ENCODE measurements at regions not wholly inside any gene's neighbourhood (a gene's known extent, or its start where the extent isn't known, plus 50 kb on each side); places are given as distances from the start of the nearest gene placed in this dataset.
A peak's percentile ranks its signal among the peaks of the same experiment; 100 is the strongest.

DNA sequence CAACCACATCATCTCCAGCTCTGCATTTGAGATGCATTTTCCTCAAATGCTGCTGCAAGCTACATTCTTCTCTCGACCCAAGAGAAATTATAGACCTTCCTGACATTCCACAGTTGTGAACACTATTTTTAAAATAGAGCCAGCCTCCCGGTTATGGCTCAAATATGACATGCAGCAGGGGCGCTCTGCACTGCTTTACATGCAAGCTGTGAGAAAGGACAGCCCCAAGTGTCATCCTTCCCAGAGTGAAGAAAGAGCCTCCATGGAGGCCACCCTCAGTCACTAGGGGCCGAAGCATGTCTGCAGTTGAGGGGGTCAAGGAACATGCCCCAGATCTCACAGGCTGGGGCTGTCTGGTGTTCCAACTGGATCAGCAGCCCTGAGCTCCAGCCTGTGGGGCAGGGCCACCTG, 63.9 kb upstream of the CHST15 start:
- no peak for DNase-seq (ENCODE audit: low read depth)
- H3K4me3 ChIP-seq (ENCODE audit: low read depth, low read length), result no peak overlapping the region
- TF ChIP-seq, protein P1, sequence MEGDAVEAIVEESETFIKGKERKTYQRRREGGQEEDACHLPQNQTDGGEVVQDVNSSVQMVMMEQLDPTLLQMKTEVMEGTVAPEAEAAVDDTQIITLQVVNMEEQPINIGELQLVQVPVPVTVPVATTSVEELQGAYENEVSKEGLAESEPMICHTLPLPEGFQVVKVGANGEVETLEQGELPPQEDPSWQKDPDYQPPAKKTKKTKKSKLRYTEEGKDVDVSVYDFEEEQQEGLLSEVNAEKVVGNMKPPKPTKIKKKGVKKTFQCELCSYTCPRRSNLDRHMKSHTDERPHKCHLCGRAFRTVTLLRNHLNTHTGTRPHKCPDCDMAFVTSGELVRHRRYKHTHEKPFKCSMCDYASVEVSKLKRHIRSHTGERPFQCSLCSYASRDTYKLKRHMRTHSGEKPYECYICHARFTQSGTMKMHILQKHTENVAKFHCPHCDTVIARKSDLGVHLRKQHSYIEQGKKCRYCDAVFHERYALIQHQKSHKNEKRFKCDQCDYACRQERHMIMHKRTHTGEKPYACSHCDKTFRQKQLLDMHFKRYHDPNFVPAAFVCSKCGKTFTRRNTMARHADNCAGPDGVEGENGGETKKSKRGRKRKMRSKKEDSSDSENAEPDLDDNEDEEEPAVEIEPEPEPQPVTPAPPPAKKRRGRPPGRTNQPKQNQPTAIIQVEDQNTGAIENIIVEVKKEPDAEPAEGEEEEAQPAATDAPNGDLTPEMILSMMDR (IDR thresholded peaks at IDR 0.05; ENCODE audit: insufficient read depth, low read depth, low read length, missing control alignments), result no peak

DNA sequence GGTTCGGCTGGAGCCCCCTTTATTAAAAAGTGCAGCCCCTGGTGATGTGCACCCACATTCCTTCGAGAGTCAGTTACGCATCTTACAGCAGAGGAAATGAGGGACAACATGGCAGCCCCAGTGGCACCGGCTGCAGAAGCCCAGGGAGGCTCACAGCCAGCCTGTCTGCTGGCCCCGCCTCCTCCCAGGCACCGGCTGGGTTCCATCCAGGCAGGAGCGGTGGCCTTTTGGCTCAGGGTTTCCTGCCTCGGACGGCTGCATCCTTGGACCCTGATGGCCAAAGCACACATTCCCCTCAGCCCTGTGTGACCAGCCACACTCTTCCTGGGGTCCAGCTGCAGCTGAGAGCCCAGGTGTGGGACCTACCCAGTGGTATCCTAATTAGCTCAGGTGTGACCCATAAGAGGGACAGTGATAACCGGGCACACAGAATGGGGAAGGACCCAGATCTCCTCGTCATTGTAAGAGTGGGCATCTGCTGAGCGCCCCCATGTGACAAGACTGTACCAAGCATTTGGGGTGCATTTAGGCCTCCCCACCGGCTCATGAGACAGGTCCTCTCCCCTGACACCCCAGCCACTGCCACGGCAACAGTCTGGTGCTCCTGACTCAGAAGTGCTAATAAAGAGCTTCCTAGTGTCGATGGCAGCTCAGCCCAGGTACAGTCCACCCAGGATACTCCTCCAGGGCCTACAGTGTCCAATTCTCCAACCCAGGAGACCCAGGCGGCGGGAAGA, 63.3 kb upstream of the CHST15 start:
- TF ChIP-seq, protein P1 (IDR thresholded peaks at IDR 0.05; ENCODE audit: insufficient read depth, low read depth, low read length, missing control alignments), result peak; percentile 4
- DNase-seq (ENCODE audit: low read depth), result peak; percentile 24
- H3K4me3 ChIP-seq (ENCODE audit: low read depth, low read length), result no peak overlapping the region

DNA sequence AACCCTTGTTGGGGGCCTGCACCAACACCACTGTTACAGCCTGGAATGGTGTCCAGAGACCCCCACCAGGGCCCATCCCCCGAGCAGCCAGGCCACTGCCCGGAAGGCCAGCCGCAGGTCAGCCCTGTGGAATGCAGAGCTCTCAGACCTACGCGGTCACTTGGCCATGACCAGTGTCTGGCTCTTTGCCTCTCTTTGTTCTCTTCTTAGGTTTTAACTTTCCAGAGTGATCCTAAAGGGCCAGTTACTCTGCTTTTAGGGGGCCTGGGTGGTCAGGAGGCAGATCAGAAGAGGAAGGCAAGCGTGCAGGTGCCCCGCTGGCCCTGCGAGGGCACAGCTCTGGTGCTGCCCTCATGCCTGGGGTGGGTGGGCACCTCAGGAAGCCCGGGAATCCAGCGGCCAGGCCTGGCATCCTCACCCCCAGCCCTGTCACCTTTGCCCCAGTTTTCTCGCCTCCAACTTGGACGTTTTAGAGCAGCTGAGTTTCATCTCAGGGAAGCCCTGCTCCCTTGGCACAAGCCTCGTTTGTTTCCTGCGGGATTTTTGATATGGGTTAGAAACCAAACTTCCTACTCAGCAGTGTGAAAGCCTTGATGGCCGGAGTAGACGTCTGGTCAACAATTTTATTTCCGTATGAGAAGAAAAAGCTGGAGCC, 62.5 kb upstream of the CHST15 start:
- DNase-seq (ENCODE audit: low read depth), result no peak
- H3K4me3 ChIP-seq (ENCODE audit: low read depth, low read length), result no peak overlapping the region
- TF ChIP-seq, protein P1 (IDR thresholded peaks at IDR 0.05; ENCODE audit: insufficient read depth, low read depth, low read length, missing control alignments), result no peak

DNA sequence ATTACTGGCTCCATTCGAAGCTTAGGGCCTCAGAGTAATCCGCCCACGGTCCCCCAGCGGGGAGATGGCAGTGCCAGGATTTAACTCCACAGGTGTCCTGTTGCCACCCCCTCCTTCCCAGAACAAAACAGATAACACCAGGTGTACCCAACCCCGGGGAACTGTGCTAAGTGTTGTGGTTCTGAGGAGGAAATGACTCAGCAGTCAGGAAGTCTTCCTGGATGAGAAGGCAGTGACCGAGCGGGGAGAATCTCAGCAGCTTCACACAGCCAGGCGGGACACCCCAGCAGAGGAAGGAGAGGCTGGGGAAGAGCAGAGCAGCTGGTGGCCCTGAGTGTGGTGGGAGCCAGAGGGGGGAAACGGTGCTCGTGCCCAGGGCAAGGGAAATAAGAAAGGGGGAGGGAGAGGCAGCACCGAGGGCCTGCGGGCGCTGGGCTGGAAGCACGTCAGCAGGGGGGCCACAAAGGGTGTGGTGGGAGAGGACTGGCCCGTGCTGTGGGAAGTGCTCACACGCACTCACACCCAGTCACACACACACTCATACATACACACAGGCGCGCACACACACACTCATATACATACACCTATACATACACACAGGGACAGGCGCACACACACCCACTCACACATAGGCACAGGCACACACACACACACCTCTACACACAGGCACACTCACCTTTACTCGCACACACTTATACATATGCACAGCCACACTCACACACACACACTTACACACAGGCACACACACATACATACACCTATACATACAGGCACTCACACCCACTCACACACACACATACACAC, 59.8 kb upstream of the CHST15 start:
- TF ChIP-seq, protein P1 (IDR thresholded peaks at IDR 0.05; ENCODE audit: insufficient read depth, low read depth, low read length, missing control alignments), result no peak
- no peak overlapping the region for H3K4me3 ChIP-seq (ENCODE audit: low read depth, low read length)
- peak; percentile 81 for DNase-seq (ENCODE audit: low read depth)

DNA sequence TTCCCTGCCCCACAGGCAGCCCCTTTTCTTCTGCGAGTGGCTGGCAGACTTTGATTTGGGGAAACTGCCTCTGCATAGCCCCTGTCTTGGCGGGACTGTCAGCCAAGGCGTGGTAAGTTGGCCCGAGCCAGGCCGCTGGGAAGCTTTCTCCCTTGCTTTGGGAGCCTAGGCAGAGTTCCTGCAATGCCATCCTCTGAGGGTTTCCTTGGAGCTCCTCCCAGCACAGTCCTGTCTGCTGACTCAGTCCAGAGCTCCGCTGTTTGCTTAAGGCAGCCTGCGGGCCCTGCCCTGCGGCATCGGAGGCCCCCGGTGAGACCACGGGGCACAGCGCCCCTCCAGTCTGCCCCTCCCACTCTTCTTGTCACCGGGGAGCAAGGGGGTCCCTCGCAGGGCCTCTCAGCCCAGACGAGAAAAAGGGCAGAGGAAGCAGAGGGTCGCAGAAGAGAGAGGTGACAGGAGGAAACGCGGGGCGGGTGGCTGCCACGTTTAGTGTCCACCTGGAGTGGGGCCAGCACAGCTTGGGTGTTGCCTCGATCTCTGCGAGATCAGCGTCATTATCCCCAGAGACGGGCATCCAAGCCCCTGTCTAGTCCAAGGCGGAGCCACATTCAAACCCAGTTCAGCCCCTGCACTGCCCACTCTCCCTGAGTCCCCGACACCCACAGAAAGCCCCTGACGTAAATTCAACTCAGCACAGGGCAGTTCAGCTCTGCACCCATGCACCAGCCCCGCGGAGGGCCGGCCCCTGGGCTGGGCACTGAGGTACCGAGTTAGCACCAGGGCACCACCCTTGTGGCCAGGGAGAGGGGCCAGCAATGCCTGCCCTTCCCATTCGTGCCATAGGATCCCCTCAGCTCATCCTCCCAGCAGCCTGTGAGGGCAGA, 59.0 kb upstream of the CHST15 start:
- no peak for DNase-seq (ENCODE audit: low read depth)
- TF ChIP-seq, protein P1 (IDR thresholded peaks at IDR 0.05; ENCODE audit: insufficient read depth, low read depth, low read length, missing control alignments), result no peak
- no peak overlapping the region for H3K4me3 ChIP-seq (ENCODE audit: low read depth, low read length)

DNA sequence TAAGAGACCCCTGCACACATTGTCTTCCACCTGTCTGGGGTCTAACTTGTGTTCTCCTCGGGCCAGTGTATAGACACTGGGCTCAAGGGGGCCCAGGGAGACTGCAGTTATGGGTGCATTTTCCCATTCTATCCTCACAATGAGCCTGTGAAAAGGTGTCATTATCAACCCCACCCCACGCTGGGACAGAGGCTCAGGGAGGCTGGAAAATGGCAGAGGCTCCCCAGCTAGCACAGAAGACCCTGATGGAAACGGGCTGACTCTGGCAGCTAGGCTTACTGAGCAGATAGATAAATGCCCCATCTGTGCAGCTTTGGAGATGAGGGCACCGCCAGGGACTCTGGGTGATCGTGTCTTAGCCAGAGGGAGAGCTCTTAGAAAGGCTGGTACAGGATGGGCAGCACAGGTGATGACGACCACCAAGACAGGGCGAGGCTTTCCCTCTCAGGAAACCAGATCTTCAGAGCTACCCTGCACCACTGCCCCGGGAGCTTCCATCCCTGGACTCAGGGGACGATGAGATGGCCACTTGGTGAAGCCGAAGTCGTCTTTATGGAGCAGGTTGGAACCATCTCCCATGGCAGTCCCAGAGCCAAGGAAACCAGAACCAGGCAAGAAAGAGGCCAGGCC, 58.2 kb upstream of the CHST15 start:
- no peak for DNase-seq (ENCODE audit: low read depth)
- H3K4me3 ChIP-seq (ENCODE audit: low read depth, low read length), result no peak overlapping the region
- TF ChIP-seq, protein P1 (IDR thresholded peaks at IDR 0.05; ENCODE audit: insufficient read depth, low read depth, low read length, missing control alignments), result no peak

Data from GM12865 (cell line).